ENCODE measurements at regions not wholly inside any gene's neighbourhood (a gene's known extent, or its start where the extent isn't known, plus 50 kb on each side); places are given as distances from the start of the nearest gene placed in this dataset.

GRCh38 chr18:27687351-27687979 is 489.5 kb downstream of the CDH2 start:
- no peaks in the 10 kb centered on the region for H3K36me3 ChIP-seq
- no peak overlapping the region for H3K27ac ChIP-seq
- H3K27me3 ChIP-seq = no peaks in the 10 kb centered on the region
- intact Hi-C loops (cut with DNase I) = loop anchor here in 3 of 10 donors (5.0 to 10.0 kb wide), 3 partner anchors 60 to 67 kb away; no protein-coding TSS in a partner anchor
- peaks cover 0 to 20% (median 6%) of the 10 kb centered on the region in 12 donors for H3K9me3 ChIP-seq
- no peak overlapping the region for H3K4me3 ChIP-seq
- ATAC-seq (no peak), DNase-seq (no peak)
- TF ChIP-seq CTCF (IDR thresholded peaks at IDR 0.05) = no peak
- no peak for TF ChIP-seq POLR2A (IDR thresholded peaks at IDR 0.05)
- peaks cover 0 to 7% (median 0%) of the 10 kb centered on the region in 12 donors for H3K4me1 ChIP-seq

GRCh38 chr18:27685807-27686412 is 491.0 kb downstream of the CDH2 start:
- no peak overlapping the region for H3K4me3 ChIP-seq
- DNase-seq (peak in 1 of 5 donors; percentile 27), ATAC-seq (no peak)
- no peaks in the 10 kb centered on the region for H3K27me3 ChIP-seq
- WGBS, 4 donors = 69 to 82% (median 77%) methylated on average over 2 of the region's 2 CpGs
- no peak overlapping the region for H3K27ac ChIP-seq
- intact Hi-C loops (cut with DNase I) = loop anchor here in 3 of 10 donors (5.0 to 10.0 kb wide), 3 partner anchors 61 to 69 kb away; no protein-coding TSS in a partner anchor
- H3K9me3 ChIP-seq = peaks cover 0 to 20% (median 6%) of the 10 kb centered on the region in 12 donors
- TF ChIP-seq POLR2A (IDR thresholded peaks at IDR 0.05) (no peak), CTCF (IDR thresholded peaks at IDR 0.05) (peak; percentile 39 to 68 (median 50))
- H3K36me3 ChIP-seq = no peaks in the 10 kb centered on the region
- H3K4me1 ChIP-seq = peaks cover 0 to 7% (median 0%) of the 10 kb centered on the region in 12 donors

- ATAC-seq (peak in 2 of 4 donors; percentile 41 to 42), DNase-seq (no peak)
- intact Hi-C loops (cut with DNase I) = loop anchor here in 3 of 10 donors (5.0 to 10.0 kb wide), 3 partner anchors 62 to 70 kb away; no protein-coding TSS in a partner anchor
These were observed 491.8 kb downstream of the CDH2 start for GRCh38 chr18:27685091-27685490.

More at GRCh38 chr18:27685091-27685490, 491.8 kb downstream of the CDH2 start:
- TF ChIP-seq POLR2A (IDR thresholded peaks at IDR 0.05) = no peak
- no peak for TF ChIP-seq CTCF (IDR thresholded peaks at IDR 0.05)
- Histone ChIP-seq H3K27me3 (no peaks in the 10 kb centered on the region), H3K4me3 (no peak overlapping the region), H3K4me1 (peaks cover 0 to 7% (median 0%) of the 10 kb centered on the region in 12 donors), H3K36me3 (no peaks in the 10 kb centered on the region), H3K9me3 (peaks cover 0 to 20% (median 6%) of the 10 kb centered on the region in 12 donors), H3K27ac (no peak overlapping the region)
- WGBS, 4 donors = 17 to 41% (median 19%) methylated on average over 3 of the region's 3 CpGs
